GM12892 (cell line): ENCODE measurements at regions not wholly inside any gene's neighbourhood (a gene's known extent, or its start where the extent isn't known, plus 50 kb on each side); places are given as distances from the start of the nearest gene placed in this dataset.

ENCODE experiments used
- POLR2A ChIP-seq: IDR thresholded peaks from 2 replicates; pipeline ENCODE4 v1.6.1; 2011; ENCODE audit warnings: low read depth, low read length, control low read depth
- POLR2AphosphoS5 ChIP-seq: IDR thresholded peaks from 2 replicates; pipeline ENCODE4 v1.6.1; 2011; ENCODE audit warnings: low read depth, low read length, control low read depth

- TF ChIP-seq POLR2A (no peak), POLR2AphosphoS5 (no peak)
These were observed 1133.2 kb upstream of the TMEM132C start for GRCh38 chr12:127133675-127134335.
